Left ventricle myocardium inferior (tissue), 1 donor: ENCODE measurements at regions not wholly inside any gene's neighbourhood (a gene's known extent, or its start where the extent isn't known, plus 50 kb on each side); places are given as distances from the start of the nearest gene placed in this dataset.

Experiments
- DNase-seq: peaks from one replicate; pipeline ENCODE4 v3.0.0-alpha.2; 2020
- H3K27ac ChIP-seq: fragments of 200-600 bp; replicated peaks from 2 replicates; pipeline ENCODE4 v1.8.0; 2021
- H3K27me3 ChIP-seq: fragments of 200-600 bp; 2 replicates; pipeline ENCODE4 v1.8.0; 2021; ENCODE audit warnings: low read depth
- H3K36me3 ChIP-seq: fragments of 200-600 bp; 2 replicates; pipeline ENCODE4 v1.8.0; 2021
- H3K4me1 ChIP-seq: fragments of 200-600 bp; 2 replicates; pipeline ENCODE4 v1.8.0; 2021
- H3K4me3 ChIP-seq: fragments of 200-600 bp; 2 replicates; pipeline ENCODE4 v1.8.0; 2021; ENCODE audit warnings: mild to moderate bottlenecking, moderate library complexity
- H3K9me3 ChIP-seq: fragments of 200-600 bp; replicated peaks from 2 replicates; pipeline ENCODE4 v1.8.0; 2021
- intact Hi-C: fragments of 100-400 bp; cut with micrococcal nuclease; formaldehyde crosslinking; loops from one replicate; pipeline ENCODE4 v1.11.0; 2022
- TF ChIP-seq, protein P1 (sequence below): fragments of 200-600 bp; IDR thresholded peaks from 2 replicates; pipeline ENCODE4 v1.8.0; 2021; ENCODE audit warnings: antibody characterized with exemption, mild to moderate bottlenecking, borderline replicate concordance
- donor health status: DM: no; HTN: yes; CAD: no; lungs with severe emphysema.

GRCh38 chr7:39816462-39817060 lies 133.5 kb upstream of the CDK13 start:
- no peaks in the 10 kb centered on the region for H3K27me3 ChIP-seq
- peak overlapping the region; percentile 6 for H3K4me3 ChIP-seq
- intact Hi-C loops: no loop called here
- TF ChIP-seq, protein P1, sequence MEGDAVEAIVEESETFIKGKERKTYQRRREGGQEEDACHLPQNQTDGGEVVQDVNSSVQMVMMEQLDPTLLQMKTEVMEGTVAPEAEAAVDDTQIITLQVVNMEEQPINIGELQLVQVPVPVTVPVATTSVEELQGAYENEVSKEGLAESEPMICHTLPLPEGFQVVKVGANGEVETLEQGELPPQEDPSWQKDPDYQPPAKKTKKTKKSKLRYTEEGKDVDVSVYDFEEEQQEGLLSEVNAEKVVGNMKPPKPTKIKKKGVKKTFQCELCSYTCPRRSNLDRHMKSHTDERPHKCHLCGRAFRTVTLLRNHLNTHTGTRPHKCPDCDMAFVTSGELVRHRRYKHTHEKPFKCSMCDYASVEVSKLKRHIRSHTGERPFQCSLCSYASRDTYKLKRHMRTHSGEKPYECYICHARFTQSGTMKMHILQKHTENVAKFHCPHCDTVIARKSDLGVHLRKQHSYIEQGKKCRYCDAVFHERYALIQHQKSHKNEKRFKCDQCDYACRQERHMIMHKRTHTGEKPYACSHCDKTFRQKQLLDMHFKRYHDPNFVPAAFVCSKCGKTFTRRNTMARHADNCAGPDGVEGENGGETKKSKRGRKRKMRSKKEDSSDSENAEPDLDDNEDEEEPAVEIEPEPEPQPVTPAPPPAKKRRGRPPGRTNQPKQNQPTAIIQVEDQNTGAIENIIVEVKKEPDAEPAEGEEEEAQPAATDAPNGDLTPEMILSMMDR: no peak
- H3K9me3 ChIP-seq: no peaks in the 10 kb centered on the region
- DNase-seq: no peak
- H3K4me1 ChIP-seq: peaks cover 11% of the 10 kb centered on the region
- H3K27ac ChIP-seq: peak overlapping the region; percentile 11
- no peaks in the 10 kb centered on the region for H3K36me3 ChIP-seq

GRCh38 chr7:39819514-39819913 lies 130.5 kb upstream of the CDK13 start:
- Histone ChIP-seq H3K4me3 (no peak overlapping the region), H3K27me3 (no peaks in the 10 kb centered on the region), H3K9me3 (no peaks in the 10 kb centered on the region), H3K4me1 (peaks cover 11% of the 10 kb centered on the region), H3K36me3 (no peaks in the 10 kb centered on the region), H3K27ac (no peak overlapping the region)
- TF ChIP-seq, protein P1: no peak
- no peak for DNase-seq
- intact Hi-C loops: no loop called here

GRCh38 chr7:39824456-39825200 lies 125.4 kb upstream of the CDK13 start:
- H3K36me3 ChIP-seq: no peaks in the 10 kb centered on the region
- no peak overlapping the region for H3K4me3 ChIP-seq
- TF ChIP-seq, protein P1: no peak
- H3K9me3 ChIP-seq: no peaks in the 10 kb centered on the region
- no peak overlapping the region for H3K27ac ChIP-seq
- H3K4me1 ChIP-seq: no peaks in the 10 kb centered on the region
- intact Hi-C loops: no loop called here
- no peak for DNase-seq
- peaks cover 6% of the 10 kb centered on the region for H3K27me3 ChIP-seq

- peaks cover 11% of the 10 kb centered on the region for H3K27me3 ChIP-seq
- H3K4me3 ChIP-seq: no peak overlapping the region
- no peaks in the 10 kb centered on the region for H3K9me3 ChIP-seq
- TF ChIP-seq, protein P1: no peak
- no peaks in the 10 kb centered on the region for H3K36me3 ChIP-seq
- DNase-seq: no peak
- H3K4me1 ChIP-seq: no peaks in the 10 kb centered on the region
- intact Hi-C loops: no loop called here
- H3K27ac ChIP-seq: no peak overlapping the region
Observed at GRCh38 chr7:39825401-39825980, 124.6 kb upstream of the CDK13 start.

- H3K4me1 ChIP-seq: no peaks in the 10 kb centered on the region
- no peak for DNase-seq
- H3K9me3 ChIP-seq: no peaks in the 10 kb centered on the region
- TF ChIP-seq, protein P1: no peak
- H3K27me3 ChIP-seq: peaks cover 15% of the 10 kb centered on the region
- no peaks in the 10 kb centered on the region for H3K36me3 ChIP-seq
- intact Hi-C loops: no loop called here
- no peak overlapping the region for H3K27ac ChIP-seq
- H3K4me3 ChIP-seq: no peak overlapping the region
Observed at GRCh38 chr7:39826166-39826565, 123.9 kb upstream of the CDK13 start.
